Trophoblast cell (in vitro differentiated cells and primary cell): ENCODE measurements at regions not wholly inside any gene's neighbourhood (a gene's known extent, or its start where the extent isn't known, plus 50 kb on each side); places are given as distances from the start of the nearest gene placed in this dataset.

Experiments used
- DNase-seq, 2 donors: peaks; one replicate each; pipeline ENCODE4 v3.0.0-alpha.2; 2016
- H2AFZ ChIP-seq: 2 replicates; pipeline ENCODE4 v1.6.1; 2013; ENCODE audit warnings: low read length, moderate library complexity, mild to moderate bottlenecking; ENCODE audit not compliant: insufficient read depth, poor library complexity
- H2AK5ac ChIP-seq: 2 replicates; pipeline ENCODE4 v1.6.1; 2013; ENCODE audit warnings: mild to moderate bottlenecking, low read length
- H2BK120ac ChIP-seq: 2 replicates; pipeline ENCODE4 v1.6.1; 2013; ENCODE audit warnings: low read length, mild to moderate bottlenecking, moderate library complexity; ENCODE audit not compliant: insufficient read depth, poor library complexity
- H2BK12ac ChIP-seq: 2 replicates; pipeline ENCODE4 v1.6.1; 2013; ENCODE audit warnings: mild to moderate bottlenecking, low read length, moderate library complexity
- H2BK5ac ChIP-seq: 2 replicates; pipeline ENCODE4 v1.6.1; 2013; ENCODE audit warnings: low read length, low read depth, moderate library complexity, mild to moderate bottlenecking; ENCODE audit not compliant: poor library complexity
- H3K14ac ChIP-seq: 2 replicates; pipeline ENCODE4 v1.6.1; 2013; ENCODE audit warnings: mild to moderate bottlenecking, low read length
- H3K18ac ChIP-seq: 2 replicates; pipeline ENCODE4 v1.6.1; 2013; ENCODE audit warnings: mild to moderate bottlenecking, low read length
- H3K23ac ChIP-seq: 2 replicates; pipeline ENCODE4 v1.6.1; 2013; ENCODE audit warnings: low read length
- H3K27ac ChIP-seq: 2 replicates; pipeline ENCODE4 v1.5.1; 2013; ENCODE audit warnings: low read depth, mild to moderate bottlenecking, inconsistent platforms, low read length, moderate library complexity
- H3K27me3 ChIP-seq: 2 replicates; pipeline ENCODE4 v1.6.1; 2013; ENCODE audit warnings: inconsistent platforms, mild to moderate bottlenecking, low read length, moderate library complexity; ENCODE audit not compliant: insufficient read depth
- H3K36me3 ChIP-seq, 2 experiments: 1 replicate in 1 of 2; 2 replicates in 1 of 2; pipeline ENCODE4 v1.6.1; 2013; ENCODE audit warnings: low read length in 2 of 2, mild to moderate bottlenecking in 2 of 2, moderate library complexity in 1 of 2; ENCODE audit not compliant: insufficient read depth in 2 of 2, control insufficient read depth in 1 of 2
- H3K4ac ChIP-seq: 2 replicates; pipeline ENCODE4 v1.6.1; 2013; ENCODE audit warnings: low read depth, mild to moderate bottlenecking, low read length, moderate library complexity
- H3K4me1 ChIP-seq, 2 experiments: 1 replicate in 1 of 2; 2 replicates in 1 of 2; pipeline ENCODE4 v1.6.1; 2013; ENCODE audit warnings: low read length in 2 of 2, mild to moderate bottlenecking in 2 of 2, moderate library complexity in 1 of 2; ENCODE audit not compliant: insufficient read depth in 2 of 2, control insufficient read depth in 1 of 2
- H3K4me2 ChIP-seq: 2 replicates; pipeline ENCODE4 v1.6.1; 2013; ENCODE audit warnings: inconsistent platforms, mild to moderate bottlenecking, low read length, moderate library complexity
- H3K4me3 ChIP-seq: 2 replicates; pipeline ENCODE4 v1.5.1; 2013; ENCODE audit warnings: mild to moderate bottlenecking, low read depth, low read length, inconsistent platforms
- H3K79me1 ChIP-seq: one replicate; pipeline ENCODE4 v1.6.1; 2013; ENCODE audit warnings: low read length
- H3K79me2 ChIP-seq: 2 replicates; pipeline ENCODE4 v1.6.1; 2013; ENCODE audit warnings: low read length, mild to moderate bottlenecking; ENCODE audit not compliant: control insufficient read depth, insufficient read depth, poor library complexity
- H3K9ac ChIP-seq: 2 replicates; pipeline ENCODE4 v1.6.1; 2013; ENCODE audit warnings: mild to moderate bottlenecking, low read length
- H3K9me3 ChIP-seq: 2 replicates; pipeline ENCODE4 v1.6.1; 2013; ENCODE audit warnings: low read depth, mild to moderate bottlenecking, control low read depth, inconsistent platforms, low read length; ENCODE audit not compliant: insufficient read depth
- H4K12ac ChIP-seq: 2 replicates; pipeline ENCODE4 v1.6.1; 2013; ENCODE audit warnings: low read depth, mild to moderate bottlenecking, low read length, moderate library complexity
- H4K8ac ChIP-seq: 2 replicates; pipeline ENCODE4 v1.6.1; 2013; ENCODE audit warnings: low read depth, mild to moderate bottlenecking, low read length, moderate library complexity
- H4K91ac ChIP-seq: one replicate; pipeline ENCODE4 v1.6.1; 2013; ENCODE audit warnings: low read depth, mild to moderate bottlenecking, low read length, moderate library complexity
- WGBS: extraction: QIAGEN DNeasy Blood & Tissue Kit; methylation state at CpG from one replicate; pipeline ENCODE4 v1.1.7; 2013; ENCODE audit warnings: missing lambda C conversion rate; ENCODE audit not compliant: insufficient read length, insufficient coverage; ENCODE audit errors: extremely low coverage; 5-methylcytosine and 5-hydroxymethylcytosine counted together

GRCh38 chr9:26375448-26375847, 517.2 kb downstream of the CAAP1 start:
- Histone ChIP-seq H2AFZ (no peak overlapping the region), H2BK120ac (no peak overlapping the region), H3K27ac (no peak overlapping the region), H3K18ac (no peak overlapping the region), H4K8ac (no peak overlapping the region), H3K79me2 (no peaks in the 10 kb centered on the region), H3K9ac (no peak overlapping the region), H4K12ac (no peak overlapping the region), H3K14ac (no peak overlapping the region), H4K91ac (no peak overlapping the region), H3K4me2 (no peak overlapping the region), H2BK12ac (no peak overlapping the region), H3K23ac (no peak overlapping the region), H2AK5ac (no peak overlapping the region), H3K9me3 (no peaks in the 10 kb centered on the region), H3K79me1 (no peaks in the 10 kb centered on the region), H2BK5ac (no peak overlapping the region), H3K27me3 (no peaks in the 10 kb centered on the region), H3K4ac (no peak overlapping the region), H3K4me1 (no peaks in the 10 kb centered on the region), H3K4me3 (no peak overlapping the region), H3K36me3 (no peaks in the 10 kb centered on the region)
- DNase-seq: peak in 1 of 2 donors; percentile 42
- no CpG with 5 or more reads among the region's 2 CpGs for WGBS

- Histone ChIP-seq H3K4ac (no peak overlapping the region), H4K8ac (no peak overlapping the region), H2BK12ac (no peak overlapping the region), H3K79me2 (no peaks in the 10 kb centered on the region), H2BK120ac (no peak overlapping the region), H3K27ac (no peak overlapping the region), H3K23ac (no peak overlapping the region), H3K14ac (no peak overlapping the region), H3K9ac (no peak overlapping the region), H2BK5ac (no peak overlapping the region), H2AFZ (no peak overlapping the region), H3K79me1 (no peaks in the 10 kb centered on the region), H3K4me1 (no peaks in the 10 kb centered on the region), H3K9me3 (no peaks in the 10 kb centered on the region), H2AK5ac (no peak overlapping the region), H4K12ac (no peak overlapping the region), H3K4me3 (no peak overlapping the region), H3K36me3 (no peaks in the 10 kb centered on the region), H3K18ac (no peak overlapping the region), H3K4me2 (no peak overlapping the region), H3K27me3 (no peaks in the 10 kb centered on the region), H4K91ac (no peak overlapping the region)
- DNase-seq: no peak
- no CpG with 5 or more reads among the region's 2 CpGs for WGBS
Observed at GRCh38 chr9:26373616-26374015, 519.0 kb downstream of the CAAP1 start.

DNA sequence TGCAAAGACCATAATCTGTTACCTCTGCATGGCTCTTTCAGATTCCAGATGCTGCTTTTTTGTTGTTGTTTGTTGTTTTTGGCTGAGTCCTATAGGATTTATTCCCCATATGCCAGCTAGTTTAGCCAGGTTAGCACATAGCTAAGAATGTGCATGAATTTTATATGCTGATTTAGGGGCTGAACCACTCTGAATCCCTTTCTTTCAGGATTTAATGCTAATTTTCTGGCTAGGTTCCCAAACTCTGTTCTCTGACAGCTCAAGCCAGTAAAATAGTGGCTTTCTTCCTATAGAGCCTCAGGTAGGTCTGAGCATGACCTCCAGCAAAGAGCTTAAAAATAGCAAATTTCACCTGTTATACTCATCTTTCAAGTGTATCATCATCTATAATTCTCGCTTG, 521.4 kb downstream of the CAAP1 start:
- Histone ChIP-seq H3K4me2 (no peak overlapping the region), H2AFZ (no peak overlapping the region), H2BK12ac (no peak overlapping the region), H3K27me3 (no peaks in the 10 kb centered on the region), H3K14ac (no peak overlapping the region), H3K4me1 (no peaks in the 10 kb centered on the region), H3K79me2 (no peaks in the 10 kb centered on the region), H3K27ac (no peak overlapping the region), H2BK5ac (no peak overlapping the region), H4K91ac (no peak overlapping the region), H3K18ac (no peak overlapping the region), H3K9me3 (no peaks in the 10 kb centered on the region), H3K23ac (no peak overlapping the region), H3K79me1 (no peaks in the 10 kb centered on the region), H3K4ac (no peak overlapping the region), H2AK5ac (no peak overlapping the region), H3K9ac (no peak overlapping the region), H2BK120ac (no peak overlapping the region), H3K4me3 (no peak overlapping the region), H4K12ac (no peak overlapping the region), H3K36me3 (no peaks in the 10 kb centered on the region), H4K8ac (no peak overlapping the region)
- no peak for DNase-seq
- WGBS: no CpG with 5 or more reads among the region's 1 CpG

- H3K23ac ChIP-seq: no peak overlapping the region
- no CpG with 5 or more reads among the region's 3 CpGs for WGBS
- no peaks in the 10 kb centered on the region for H3K79me2 ChIP-seq
- no peaks in the 10 kb centered on the region for H3K27me3 ChIP-seq
- no peaks in the 10 kb centered on the region for H3K9me3 ChIP-seq
- H3K4me3 ChIP-seq: no peak overlapping the region
- H3K4me1 ChIP-seq: no peaks in the 10 kb centered on the region
- no peak overlapping the region for H3K9ac ChIP-seq
- no peak overlapping the region for H2BK5ac ChIP-seq
- no peaks in the 10 kb centered on the region for H3K79me1 ChIP-seq
- H2AFZ ChIP-seq: no peak overlapping the region
- H4K8ac ChIP-seq: no peak overlapping the region
- no peak overlapping the region for H3K14ac ChIP-seq
- no peak overlapping the region for H4K12ac ChIP-seq
- peak in 1 of 2 donors; percentile 38 for DNase-seq
- no peak overlapping the region for H4K91ac ChIP-seq
- no peak overlapping the region for H3K4ac ChIP-seq
- no peak overlapping the region for H2BK12ac ChIP-seq
- H3K4me2 ChIP-seq: no peak overlapping the region
- no peak overlapping the region for H3K27ac ChIP-seq
- H3K36me3 ChIP-seq: no peaks in the 10 kb centered on the region
- no peak overlapping the region for H2AK5ac ChIP-seq
- no peak overlapping the region for H2BK120ac ChIP-seq
- H3K18ac ChIP-seq: no peak overlapping the region
Observed at GRCh38 chr9:26369093-26369492, 523.5 kb downstream of the CAAP1 start.
